WTC11 (cell line): ENCODE measurements at regions not wholly inside any gene's neighbourhood (a gene's known extent, or its start where the extent isn't known, plus 50 kb on each side); places are given as distances from the start of the nearest gene placed in this dataset.

Experiments used
- CTCF ChIP-seq: fragments of 200-600 bp; IDR thresholded peaks from 2 replicates; pipeline ENCODE4 v1.8.0; 2022; ENCODE audit warnings: antibody characterized with exemption
- TCF7 ChIP-seq: sonication (generic); formaldehyde crosslinking; IDR thresholded peaks from 2 replicates; pipeline ENCODE4 v1.8.0; 2022; ENCODE audit warnings: mild to moderate bottlenecking, low read depth, missing genetic modification reagents, moderate library complexity
- USF2 ChIP-seq: sonication (generic); formaldehyde crosslinking; IDR thresholded peaks from 2 replicates; pipeline ENCODE4 v1.8.1; 2023; ENCODE audit warnings: mild to moderate bottlenecking, missing genetic modification reagents, moderate library complexity

- TF ChIP-seq USF2 (CRISPR knock-in tag) (no peak), CTCF (no peak), TCF7 (no peak)
These were observed 438.5 kb upstream of the TRIB2 start for GRCh38 chr2:12278217-12278750.
